Left renal cortex interstitium (tissue), 4 donors: ENCODE measurements at regions not wholly inside any gene's neighbourhood (a gene's known extent, or its start where the extent isn't known, plus 50 kb on each side); places are given as distances from the start of the nearest gene placed in this dataset.

Source experiments
- DNase-seq, 4 donors: peaks; one replicate each; pipeline ENCODE4 v3.0.0-alpha.2; 2013; ENCODE audit warnings: low read depth in 4 of 4, low spot score in 2 of 4, missing footprints in 1 of 4

GRCh38 chr17:77768248-77768852 is 190.2 kb upstream of the TNRC6C start:
- no peak for DNase-seq

- DNase-seq: no peak
Observed at GRCh38 chr17:77769215-77769614, 189.3 kb upstream of the TNRC6C start.

- no peak for DNase-seq
Observed at GRCh38 chr17:77769762-77770161, 188.7 kb upstream of the TNRC6C start.

- no peak for DNase-seq
Observed at GRCh38 chr17:77770331-77771105, 188.0 kb upstream of the TNRC6C start.

GRCh38 chr17:77771145-77771544 is 187.4 kb upstream of the TNRC6C start:
- no peak for DNase-seq

GRCh38 chr17:77771587-77771986 is 186.9 kb upstream of the TNRC6C start:
- DNase-seq: no peak

- DNase-seq: no peak
Observed at GRCh38 chr17:77771998-77772397, 186.5 kb upstream of the TNRC6C start.

- no peak for DNase-seq
Observed at GRCh38 chr17:77772461-77772897, 186.0 kb upstream of the TNRC6C start.

- DNase-seq: no peak
Observed at GRCh38 chr17:77772899-77773358, 185.6 kb upstream of the TNRC6C start.

GRCh38 chr17:77774182-77774581 is 184.3 kb upstream of the TNRC6C start:
- no peak for DNase-seq

- DNase-seq: no peak
Observed at GRCh38 chr17:77778636-77779489, 179.6 kb upstream of the TNRC6C start.

GRCh38 chr17:77779711-77780539 is 178.6 kb upstream of the TNRC6C start:
- DNase-seq: no peak

- no peak for DNase-seq
Observed at GRCh38 chr17:77781536-77781935, 177.0 kb upstream of the TNRC6C start.

- DNase-seq: no peak
Observed at GRCh38 chr17:77782201-77782600, 176.3 kb upstream of the TNRC6C start.

GRCh38 chr17:77782611-77783010 is 175.9 kb upstream of the TNRC6C start:
- DNase-seq: no peak

GRCh38 chr17:77783991-77784820 is 174.3 kb upstream of the TNRC6C start:
- DNase-seq: no peak

GRCh38 chr17:77785312-77785905 is 173.1 kb upstream of the TNRC6C start:
- DNase-seq: no peak

GRCh38 chr17:77786090-77786489 is 172.4 kb upstream of the TNRC6C start:
- DNase-seq: no peak
